HG03469 (cell line): ENCODE measurements at regions not wholly inside any gene's neighbourhood (a gene's known extent, or its start where the extent isn't known, plus 50 kb on each side); places are given as distances from the start of the nearest gene placed in this dataset.
"Not testable (repeated sequence)": the region's sequence is repeated elsewhere in the genome, so short reads cannot be mapped to it uniquely, and the experiment has no call there.

Experiments
- ATAC-seq: cut with Tn5 transposase; IDR thresholded peaks from one replicate; pipeline ENCODE4 v1.9.1; 2021; ENCODE audit warnings: mild to moderate bottlenecking, moderate library complexity, moderate number of reproducible peaks; ENCODE audit not compliant: unreplicated experiment

- not testable (repeated sequence) for ATAC-seq
These were observed 334.8 kb downstream of the ANAPC1 start for GRCh38 chr2:111549174-111549573.

GRCh38 chr2:111551428-111551827, 332.6 kb downstream of the ANAPC1 start:
- ATAC-seq = not testable (repeated sequence)

GRCh38 chr2:111552625-111553024, 331.4 kb downstream of the ANAPC1 start:
- not testable (repeated sequence) for ATAC-seq

- not testable (repeated sequence) for ATAC-seq
These were observed 324.7 kb downstream of the ANAPC1 start for GRCh38 chr2:111559301-111559700.

GRCh38 chr2:111559814-111560213, 324.2 kb downstream of the ANAPC1 start:
- ATAC-seq = not testable (repeated sequence)

- not testable (repeated sequence) for ATAC-seq
These were observed 317.9 kb downstream of the ANAPC1 start for GRCh38 chr2:111566068-111566467.

GRCh38 chr2:111567233-111567632, 316.8 kb downstream of the ANAPC1 start:
- not testable (repeated sequence) for ATAC-seq

GRCh38 chr2:111569356-111570199, 314.4 kb downstream of the ANAPC1 start:
- not testable (repeated sequence) for ATAC-seq

- ATAC-seq = not testable (repeated sequence)
These were observed 313.5 kb downstream of the ANAPC1 start for GRCh38 chr2:111570300-111571114.

- ATAC-seq = not testable (repeated sequence)
These were observed 309.2 kb downstream of the ANAPC1 start for GRCh38 chr2:111574803-111575202.

GRCh38 chr2:111577154-111577885, 306.7 kb downstream of the ANAPC1 start:
- not testable (repeated sequence) for ATAC-seq

- ATAC-seq = not testable (repeated sequence)
These were observed 304.4 kb downstream of the ANAPC1 start for GRCh38 chr2:111579500-111580134.

- not testable (repeated sequence) for ATAC-seq
These were observed 303.4 kb downstream of the ANAPC1 start for GRCh38 chr2:111580616-111581015.

GRCh38 chr2:111582090-111582489, 301.9 kb downstream of the ANAPC1 start:
- not testable (repeated sequence) for ATAC-seq

- not testable (repeated sequence) for ATAC-seq
These were observed 300.5 kb downstream of the ANAPC1 start for GRCh38 chr2:111583480-111583879.

- not testable (repeated sequence) for ATAC-seq
These were observed 299.5 kb downstream of the ANAPC1 start for GRCh38 chr2:111584540-111584939.

- not testable (repeated sequence) for ATAC-seq
These were observed 299.0 kb downstream of the ANAPC1 start for GRCh38 chr2:111584950-111585349.

GRCh38 chr2:111586014-111586413, 298.0 kb downstream of the ANAPC1 start:
- ATAC-seq = not testable (repeated sequence)

- ATAC-seq = not testable (repeated sequence)
These were observed 288.9 kb downstream of the ANAPC1 start for GRCh38 chr2:111595072-111595471.
